OCI-LY7 (cell line): ENCODE measurements at regions not wholly inside any gene's neighbourhood (a gene's known extent, or its start where the extent isn't known, plus 50 kb on each side); places are given as distances from the start of the nearest gene placed in this dataset.

ENCODE experiments used
- CTCF ChIP-seq: fragments of 200-600 bp; sonication (generic); conservative IDR thresholded peaks from 2 replicates; pipeline ENCODE4 v1.5.1; 2014; ENCODE audit warnings: mild to moderate bottlenecking, antibody characterized with exemption, low read length, moderate library complexity, mixed read lengths
- EZH2phosphoT487 ChIP-seq: fragments of 200-600 bp; sonication (generic); IDR thresholded peaks from 2 replicates; pipeline ENCODE4 v1.6.1; 2018; ENCODE audit warnings: low read depth, borderline replicate concordance, mild to moderate bottlenecking, mixed run types, antibody characterized with exemption, low read length, moderate library complexity, mixed read lengths

DNA sequence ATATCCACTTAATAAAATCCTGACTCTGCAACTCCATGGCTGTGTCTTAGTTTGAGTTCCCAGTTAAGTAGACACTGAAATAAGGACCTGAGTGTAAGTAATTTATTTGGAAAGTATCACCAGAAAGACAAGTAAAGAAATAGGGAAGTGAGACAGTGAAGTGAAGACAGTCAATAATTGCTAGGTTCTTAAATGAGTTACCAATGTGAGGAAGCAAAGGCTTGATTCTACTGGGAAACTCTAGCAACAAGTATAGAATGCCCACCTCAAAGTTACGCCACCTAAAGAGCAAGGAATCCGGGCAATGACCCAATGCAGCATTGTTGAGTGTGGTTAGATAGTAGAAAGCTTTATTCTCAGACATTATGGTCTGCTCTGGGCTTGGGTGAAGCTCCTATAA lies 383.9 kb downstream of the TLR4 start:
- TF ChIP-seq CTCF, result no peak
- no peak for TF ChIP-seq EZH2phosphoT487
